OCI-LY7 (cell line): ENCODE measurements at regions not wholly inside any gene's neighbourhood (a gene's known extent, or its start where the extent isn't known, plus 50 kb on each side); places are given as distances from the start of the nearest gene placed in this dataset.
"Not testable (repeated sequence)": the region's sequence is repeated elsewhere in the genome, so short reads cannot be mapped to it uniquely, and the experiment has no call there.

Source experiments
- CTCF ChIP-seq: fragments of 200-600 bp; sonication (generic); conservative IDR thresholded peaks from 2 replicates; pipeline ENCODE4 v1.5.1; 2014; ENCODE audit warnings: mild to moderate bottlenecking, antibody characterized with exemption, low read length, moderate library complexity, mixed read lengths
- EZH2phosphoT487 ChIP-seq: fragments of 200-600 bp; sonication (generic); IDR thresholded peaks from 2 replicates; pipeline ENCODE4 v1.6.1; 2018; ENCODE audit warnings: low read depth, borderline replicate concordance, mild to moderate bottlenecking, mixed run types, antibody characterized with exemption, low read length, moderate library complexity, mixed read lengths

GRCh38 chr6:26857289-26857688 is 197.7 kb upstream of the ZNF322 start:
- not testable (repeated sequence) for TF ChIP-seq CTCF, EZH2phosphoT487
